GM19455 (cell line): ENCODE measurements at regions not wholly inside any gene's neighbourhood (a gene's known extent, or its start where the extent isn't known, plus 50 kb on each side); places are given as distances from the start of the nearest gene placed in this dataset.

Experiments used
- ATAC-seq: cut with Tn5 transposase; IDR thresholded peaks from one replicate; pipeline ENCODE4 v1.9.1; 2021; ENCODE audit not compliant: unreplicated experiment

DNA sequence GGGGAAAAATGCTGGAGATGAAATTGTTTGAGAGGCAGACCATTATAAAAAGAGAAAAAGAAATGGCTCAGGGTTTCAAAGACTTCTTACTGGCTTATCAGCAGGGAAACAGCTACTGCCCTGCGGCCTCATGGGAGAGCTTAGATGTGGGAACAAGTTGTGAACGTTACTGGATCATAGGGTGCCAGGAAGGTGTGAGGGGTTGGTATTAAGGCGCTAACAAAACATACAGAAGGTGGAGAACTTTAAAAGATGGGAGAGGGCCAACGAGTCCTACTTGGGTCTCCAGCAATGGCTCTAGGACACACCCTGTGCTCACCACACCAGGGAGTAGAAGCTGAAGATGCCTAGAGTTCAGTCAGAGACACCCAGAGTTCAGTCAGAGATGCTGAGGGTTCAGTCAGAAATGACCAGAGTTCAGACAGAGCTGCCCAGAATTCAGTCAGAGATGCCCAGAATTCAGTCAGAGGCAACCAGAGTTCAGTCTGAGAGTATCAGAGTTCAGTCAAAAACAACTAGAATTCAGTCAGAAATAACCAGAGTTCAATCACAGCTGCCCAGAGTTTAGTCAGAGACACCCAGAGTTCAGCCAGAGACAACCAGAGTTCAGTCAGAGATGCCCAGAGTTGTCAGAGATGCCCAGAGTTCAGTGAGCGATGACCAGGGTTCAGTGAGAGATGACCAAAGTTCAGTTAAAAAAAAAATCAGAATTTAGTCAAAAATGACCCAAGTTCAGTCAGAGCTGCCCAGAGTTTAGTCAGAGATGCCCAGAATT, 1103.6 kb downstream of the BCL11B start:
- no peak for ATAC-seq

DNA sequence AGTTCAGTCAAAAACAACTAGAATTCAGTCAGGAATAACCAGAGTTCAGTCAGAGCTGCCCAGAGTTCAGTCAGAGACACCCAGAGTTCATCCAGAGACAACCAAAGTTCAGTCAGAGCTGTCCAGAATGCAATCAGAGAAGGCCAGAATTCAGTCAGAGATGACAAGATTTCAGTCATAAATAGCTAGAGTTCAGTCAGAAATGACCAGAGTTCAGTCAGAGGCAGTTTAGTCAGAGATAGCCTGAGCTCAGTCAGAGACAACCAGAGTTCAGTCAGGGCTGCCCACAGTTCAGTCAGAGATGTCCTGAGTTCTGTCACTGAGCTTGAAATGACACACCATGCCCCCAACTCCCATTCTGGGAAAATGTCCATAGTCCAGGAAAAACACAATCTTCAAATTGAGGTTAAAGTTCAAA, 1102.8 kb downstream of the BCL11B start:
- ATAC-seq = no peak

DNA sequence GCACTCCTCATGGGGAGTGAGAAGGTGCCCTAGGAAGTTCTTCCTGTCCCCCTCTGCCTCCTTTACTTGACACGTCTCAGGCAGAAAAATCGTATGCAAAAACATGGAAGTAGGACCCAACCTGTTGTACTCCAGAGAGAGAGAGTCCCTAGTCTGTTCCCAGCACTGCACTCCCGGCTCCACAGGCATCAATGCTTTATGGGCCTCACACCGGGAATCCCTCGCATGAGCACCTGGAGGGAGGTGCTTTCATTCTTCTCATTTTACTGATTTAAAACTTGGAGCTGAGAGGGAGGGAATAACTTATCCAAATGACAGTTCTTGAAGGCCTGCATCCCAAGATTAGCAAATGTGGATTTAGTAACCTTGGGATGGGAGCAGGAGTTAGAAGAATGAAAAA, 1101.4 kb downstream of the BCL11B start:
- ATAC-seq = no peak

DNA sequence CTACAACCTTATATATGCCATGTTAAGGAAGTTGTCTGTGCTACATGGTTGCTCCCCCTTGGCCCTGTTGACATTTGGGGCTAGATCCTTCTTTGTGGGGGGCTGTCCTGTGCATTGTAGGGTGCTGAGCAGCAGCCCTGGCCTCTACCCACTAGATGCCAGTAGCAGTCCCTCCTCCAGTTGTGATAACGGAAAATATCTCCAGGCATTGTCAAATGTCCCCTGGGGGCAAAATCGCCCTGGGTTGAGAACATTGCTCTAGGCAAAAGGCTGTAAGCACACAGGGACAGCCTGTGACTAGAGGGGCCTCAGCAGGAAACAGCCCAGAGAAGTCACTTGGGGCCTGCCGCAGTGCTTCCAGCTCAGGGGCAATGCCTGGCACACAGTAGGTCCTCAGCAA, 1100.3 kb downstream of the BCL11B start:
- no peak for ATAC-seq

- ATAC-seq = no peak
Measured at GRCh38 chr14:98172243-98172778, 1099.7 kb downstream of the BCL11B start.

DNA sequence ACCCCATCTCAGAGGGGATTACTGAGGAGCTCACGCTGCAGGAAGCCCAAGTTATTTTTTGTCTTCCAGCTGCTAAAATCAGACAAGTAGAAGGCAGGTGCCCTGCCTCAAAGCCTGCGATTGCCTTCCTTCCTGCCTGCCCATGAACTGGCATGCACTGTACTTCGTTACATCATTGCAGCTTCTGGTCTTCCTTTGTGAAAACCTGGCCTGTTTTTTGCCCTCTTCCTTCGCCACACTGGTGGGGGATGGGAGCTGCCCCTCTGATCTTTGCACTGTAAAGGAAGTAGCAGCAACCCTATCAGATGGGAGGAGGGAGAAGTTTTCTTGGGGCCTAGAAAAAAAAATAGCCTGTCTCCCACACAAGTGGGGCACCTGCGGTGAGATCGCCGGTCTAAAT, 1098.7 kb downstream of the BCL11B start:
- no peak for ATAC-seq

GRCh38 chr14:98174041-98174440, 1098.0 kb downstream of the BCL11B start:
- ATAC-seq = no peak

DNA sequence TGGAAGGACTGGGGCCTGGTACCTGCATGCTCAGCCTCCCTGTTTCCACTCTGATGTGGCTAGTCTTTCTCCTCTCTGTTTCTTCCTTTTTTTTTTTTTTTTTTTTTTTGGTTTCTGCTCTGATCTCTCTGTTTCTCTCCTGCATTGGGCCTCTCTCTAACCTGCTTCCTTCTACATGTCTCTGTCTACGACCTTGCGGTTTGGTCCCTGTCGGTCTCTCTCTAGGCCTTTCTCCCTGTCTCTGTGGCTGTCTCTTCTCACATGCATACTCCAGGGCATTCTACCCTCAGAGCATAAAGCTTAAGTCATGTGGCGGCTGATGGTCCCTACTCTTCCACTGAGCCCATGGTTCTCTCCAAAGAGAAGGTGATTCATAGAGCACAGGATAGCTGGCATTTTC, 1096.6 kb downstream of the BCL11B start:
- no peak for ATAC-seq

DNA sequence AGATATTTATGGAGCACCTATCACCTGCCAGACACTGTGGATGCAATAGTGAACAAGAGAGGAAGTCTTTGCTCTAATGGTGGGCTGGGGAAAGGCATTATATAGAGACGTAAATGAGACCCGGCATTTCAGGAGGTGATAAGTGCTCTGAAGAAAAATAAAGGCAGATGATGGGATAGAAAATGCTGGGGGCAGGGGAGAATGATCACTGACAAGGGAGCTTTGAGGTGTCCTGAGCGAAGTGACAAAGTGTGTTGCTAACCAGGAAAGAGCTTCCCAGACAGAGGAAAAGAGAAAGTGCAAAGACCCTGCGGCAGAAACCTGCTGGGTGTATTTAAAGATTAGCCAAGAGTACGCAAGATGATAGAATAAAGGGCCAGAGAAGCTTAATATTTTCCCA, 1096.1 kb downstream of the BCL11B start:
- ATAC-seq = no peak

- ATAC-seq = no peak
Measured at GRCh38 chr14:98176892-98177291, 1095.1 kb downstream of the BCL11B start.

DNA sequence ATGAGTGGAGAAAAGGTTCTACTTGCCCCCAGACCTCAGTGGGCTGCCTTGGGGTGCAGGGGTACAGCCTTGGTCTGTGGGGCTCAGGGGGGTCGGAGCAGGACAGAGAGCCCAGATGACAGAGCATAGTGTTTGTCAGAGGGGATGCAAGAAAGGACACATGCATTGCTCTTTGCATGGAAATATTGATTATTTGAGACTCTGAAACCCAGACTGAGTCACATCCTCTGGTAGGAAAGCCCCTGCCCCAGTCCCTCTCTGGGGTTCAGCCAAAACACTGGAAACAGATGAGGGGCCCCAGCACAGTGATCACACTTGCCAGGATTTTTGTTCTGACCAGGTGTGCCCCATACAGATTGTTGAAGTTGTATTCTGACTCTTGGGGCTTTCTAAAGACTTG, 1094.4 kb downstream of the BCL11B start:
- no peak for ATAC-seq

GRCh38 chr14:98181241-98181640, 1090.8 kb downstream of the BCL11B start:
- no peak for ATAC-seq

DNA sequence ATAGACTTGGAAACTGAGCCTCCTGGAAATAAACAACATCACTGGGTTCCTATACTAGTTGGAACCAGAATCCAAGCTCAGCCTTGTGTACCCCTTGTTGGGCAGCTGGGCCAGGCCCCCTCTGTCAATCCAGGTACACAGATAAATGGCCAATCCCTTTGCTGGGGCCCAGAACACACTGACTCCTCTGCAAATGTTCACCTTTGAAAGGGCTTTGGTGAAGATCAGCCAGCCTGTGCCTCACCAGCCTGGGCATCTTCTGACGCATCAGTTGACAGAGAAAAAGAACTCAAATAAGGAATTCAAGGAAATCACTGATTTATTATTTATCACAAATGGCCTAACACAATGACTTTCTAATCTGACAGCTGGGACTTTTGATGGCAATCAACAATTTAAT, 1090.2 kb downstream of the BCL11B start:
- ATAC-seq = no peak

GRCh38 chr14:98182393-98183055, 1089.5 kb downstream of the BCL11B start:
- ATAC-seq = no peak

DNA sequence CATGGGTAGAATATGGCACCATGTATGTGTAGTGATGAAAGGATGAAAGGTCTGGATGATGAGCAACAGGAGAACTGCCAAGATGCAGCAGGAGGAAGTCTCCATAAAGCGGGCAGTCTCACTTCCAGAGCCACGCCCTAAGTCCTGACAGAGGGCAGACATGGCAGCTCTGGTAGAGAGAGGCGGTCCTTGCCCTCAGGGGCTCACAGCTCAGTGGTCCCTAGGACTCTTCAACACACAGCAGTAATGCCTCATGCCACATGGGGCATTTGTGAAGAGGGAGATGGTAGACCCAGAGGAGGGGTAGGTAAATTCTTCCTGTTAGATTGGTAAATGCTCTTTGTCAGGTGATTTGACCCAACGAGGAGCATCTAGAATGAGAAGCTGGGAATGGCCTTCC, 1088.4 kb downstream of the BCL11B start:
- ATAC-seq = no peak

DNA sequence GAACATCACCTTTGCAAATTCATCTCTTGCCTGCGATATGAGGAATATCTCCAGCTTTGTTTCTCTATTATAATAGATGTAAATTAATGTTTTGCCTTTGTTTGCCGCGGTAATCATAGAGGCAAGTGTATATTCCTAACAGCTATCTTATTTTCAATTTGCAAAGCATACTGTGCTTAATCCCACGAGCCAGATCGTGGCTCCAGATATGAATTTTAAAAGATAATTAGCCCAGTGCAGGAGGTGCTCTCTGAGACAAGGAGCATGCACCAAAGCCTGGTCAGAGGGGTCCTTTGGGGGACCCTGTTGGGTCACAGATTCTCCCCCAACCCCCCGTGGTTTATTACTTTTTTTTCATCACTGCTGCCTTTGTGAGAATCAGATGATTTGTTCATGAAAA, 1087.5 kb downstream of the BCL11B start:
- no peak for ATAC-seq

DNA sequence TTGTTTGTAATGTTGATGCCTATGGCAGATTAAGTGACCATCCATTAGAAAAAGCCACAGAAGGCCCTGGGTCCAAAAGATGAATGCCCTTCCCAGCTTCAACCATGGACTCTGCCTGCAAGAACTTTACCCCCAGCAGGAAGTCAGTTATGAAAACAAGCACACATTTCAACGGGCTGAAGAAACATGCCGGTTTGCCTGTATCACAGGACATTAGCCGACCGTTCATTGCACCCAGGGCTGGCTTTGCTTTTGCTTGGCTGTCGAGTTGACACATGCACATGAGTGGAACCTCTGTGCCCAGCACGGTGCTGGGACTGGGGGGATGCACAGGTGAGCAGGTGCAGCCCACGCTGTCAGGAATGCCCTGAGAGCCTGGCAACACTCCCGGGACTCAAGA, 1087.0 kb downstream of the BCL11B start:
- no peak for ATAC-seq

DNA sequence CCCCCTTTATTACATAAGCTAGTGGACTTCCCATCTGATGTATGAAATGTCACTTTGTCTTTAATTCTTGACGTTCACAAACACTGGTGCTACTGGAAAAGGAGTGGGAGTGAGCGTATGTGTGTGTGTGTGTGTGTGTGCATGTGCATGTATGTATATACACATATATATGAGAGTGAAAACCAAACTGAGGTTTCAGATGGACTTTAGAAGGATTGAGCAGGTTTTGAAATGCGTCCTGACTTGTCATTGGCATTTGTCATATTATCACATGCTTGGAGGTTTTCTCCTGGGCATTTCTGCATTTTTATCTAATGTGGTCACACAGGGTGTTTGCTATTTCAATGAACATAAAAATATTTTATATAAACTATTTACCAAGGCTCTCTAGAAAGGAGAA, 1085.9 kb downstream of the BCL11B start:
- no peak for ATAC-seq

GRCh38 chr14:98187281-98187680, 1084.7 kb downstream of the BCL11B start:
- no peak for ATAC-seq

GRCh38 chr14:98189062-98189461, 1082.9 kb downstream of the BCL11B start:
- no peak for ATAC-seq

- ATAC-seq = no peak
Measured at GRCh38 chr14:98189511-98189910, 1082.5 kb downstream of the BCL11B start.

GRCh38 chr14:98189944-98190343, 1082.1 kb downstream of the BCL11B start:
- no peak for ATAC-seq
